IMR-90 (cell line): ENCODE measurements at regions not wholly inside any gene's neighbourhood (a gene's known extent, or its start where the extent isn't known, plus 50 kb on each side); places are given as distances from the start of the nearest gene placed in this dataset.

Experiments
- ATAC-seq: fragments of 200-7000 bp; cut with Tn5 transposase; 2 replicates; pipeline ENCODE4 v1.9.1; 2020; ENCODE audit warnings: low read depth, mild to moderate bottlenecking, moderate library complexity
- BruUV-seq: library from RNA; stranded (reverse); fragments of 400-500 nt; replicated peaks from 2 replicates; lab custom pipeline; 2021; lab: Mats Ljungman, UMichigan
- CTCF ChIA-PET: fragments of 300-600 bp; formaldehyde crosslinking; extraction: SDS; loops from one replicate; lab custom pipeline; 2021; ENCODE audit warnings: antibody characterized with exemption; lab: Yijun Ruan, JAX
- POLR2A ChIA-PET: fragments of 300-600 bp; sonication (Branson Sonifier 250); formaldehyde crosslinking; loops from one replicate; lab custom pipeline; 2022; ENCODE audit warnings: antibody characterized with exemption; ENCODE audit not compliant: unreplicated experiment; lab: Charles Lee
- DNase-seq: peaks from one replicate; pipeline ENCODE4 v3.0.0; 2013
- H2AFZ ChIP-seq: replicated peaks from 2 replicates; pipeline ENCODE3; 2013; ENCODE audit warnings: low read length, mild to moderate bottlenecking; ENCODE audit not compliant: poor library complexity
- H2AK5ac ChIP-seq: 2 replicates; pipeline ENCODE4 v1.6.1; 2013; ENCODE audit warnings: low read depth, low read length, inconsistent platforms
- H2AK9ac ChIP-seq: replicated peaks from 2 replicates; pipeline ENCODE3; 2013; ENCODE audit warnings: mild to moderate bottlenecking, low read depth, low read length, moderate library complexity; ENCODE audit not compliant: poor library complexity
- H2BK120ac ChIP-seq: 2 replicates; pipeline ENCODE4 v1.6.1; 2013; ENCODE audit warnings: low read depth, low read length, inconsistent platforms
- H2BK15ac ChIP-seq: 3 replicates; pipeline ENCODE4 v1.6.1; 2013; ENCODE audit warnings: low read depth, low read length, inconsistent platforms
- H2BK20ac ChIP-seq: 2 replicates; pipeline ENCODE4 v1.6.1; 2013; ENCODE audit warnings: low read depth, mild to moderate bottlenecking, inconsistent platforms, low read length, moderate library complexity
- H2BK5ac ChIP-seq: 2 replicates; pipeline ENCODE4 v1.6.1; 2013; ENCODE audit warnings: mild to moderate bottlenecking, low read depth, low read length, inconsistent platforms; ENCODE audit not compliant: poor library complexity, severe bottlenecking
- H3K14ac ChIP-seq: replicated peaks from 2 replicates; pipeline ENCODE4 v1.6.1; 2013; ENCODE audit warnings: low read depth, low read length, inconsistent platforms
- H3K18ac ChIP-seq: 2 replicates; pipeline ENCODE4 v1.6.1; 2013; ENCODE audit warnings: low read depth, low read length, control low read depth
- H3K23ac ChIP-seq: 2 replicates; pipeline ENCODE4 v1.6.1; 2013; ENCODE audit warnings: low read depth, low read length, inconsistent platforms
- H3K27ac ChIP-seq: 2 replicates; pipeline ENCODE4 v1.5.1; 2013; ENCODE audit warnings: mild to moderate bottlenecking, control low read depth, low read length; ENCODE audit not compliant: insufficient read depth
- H3K27me3 ChIP-seq: 2 replicates; pipeline ENCODE4 v1.6.1; 2013; ENCODE audit warnings: low read length; ENCODE audit not compliant: control insufficient read depth, insufficient read depth
- H3K36me3 ChIP-seq: 2 replicates; pipeline ENCODE4 v1.6.1; 2013; ENCODE audit warnings: low read length, mixed read lengths; ENCODE audit not compliant: control insufficient read depth, insufficient read depth
- H3K4ac ChIP-seq: 2 replicates; pipeline ENCODE4 v1.6.1; 2013; ENCODE audit warnings: low read depth, low read length, inconsistent platforms
- H3K4me1 ChIP-seq: 2 replicates; pipeline ENCODE4 v1.6.1; 2013; ENCODE audit warnings: low read length, mixed read lengths; ENCODE audit not compliant: control insufficient read depth, insufficient read depth
- H3K4me2 ChIP-seq: 2 replicates; pipeline ENCODE4 v1.6.1; 2013; ENCODE audit warnings: low read depth, mild to moderate bottlenecking, control low read depth, low read length, moderate library complexity
- H3K4me3 ChIP-seq: 2 replicates; pipeline ENCODE4 v1.5.1; 2013; ENCODE audit warnings: low read depth, mild to moderate bottlenecking, control low read depth, low read length, moderate library complexity; ENCODE audit not compliant: insufficient read depth
- H3K56ac ChIP-seq: 2 replicates; pipeline ENCODE4 v1.6.1; 2013; ENCODE audit warnings: low read length, inconsistent platforms; ENCODE audit not compliant: insufficient read depth; ENCODE audit errors: extremely low read depth
- H3K79me1 ChIP-seq, 2 experiments: 2 replicates each; pipeline ENCODE4 v1.6.1; 2013; ENCODE audit warnings: low read length in 2 of 2, inconsistent platforms in 1 of 2, low read depth in 1 of 2
- H3K9ac ChIP-seq: 2 replicates; pipeline ENCODE4 v1.6.1; 2013; ENCODE audit warnings: low read depth, low read length, control low read depth
- H3K9me1 ChIP-seq: 2 replicates; pipeline ENCODE4 v1.6.1; 2013; ENCODE audit warnings: low read length, inconsistent platforms; ENCODE audit not compliant: insufficient read depth
- H3K9me3 ChIP-seq: 2 replicates; pipeline ENCODE4 v1.6.1; 2013; ENCODE audit warnings: low read length; ENCODE audit not compliant: control insufficient read depth, insufficient read depth
- H4K20me1 ChIP-seq: 2 replicates; pipeline ENCODE4 v1.6.1; 2013; ENCODE audit warnings: low read length, inconsistent platforms; ENCODE audit not compliant: insufficient read depth
- H4K5ac ChIP-seq: 2 replicates; pipeline ENCODE4 v1.6.1; 2013; ENCODE audit warnings: mild to moderate bottlenecking, low read depth, low read length, control low read depth
- H4K8ac ChIP-seq, 2 experiments: 2 replicates each; pipeline ENCODE4 v1.6.1; 2013; ENCODE audit warnings: low read depth in 2 of 2, low read length in 2 of 2, control low read depth in 1 of 2, inconsistent platforms in 1 of 2
- H4K91ac ChIP-seq: 2 replicates; pipeline ENCODE4 v1.6.1; 2013; ENCODE audit warnings: low read depth, low read length, inconsistent platforms; ENCODE audit not compliant: insufficient read depth
- BHLHE40 ChIP-seq: fragments of 150-350 bp; IDR thresholded peaks from 2 replicates; pipeline ENCODE4 v1.6.1; 2016; ENCODE audit warnings: mild to moderate bottlenecking, low read depth, low read length
- FOS ChIP-seq: fragments of 150-350 bp; IDR thresholded peaks from 2 replicates; pipeline ENCODE4 v1.6.1; 2016; ENCODE audit warnings: low read depth, low read length
- MAZ ChIP-seq: IDR thresholded peaks from 2 replicates; pipeline ENCODE4 v1.6.1; 2012; ENCODE audit warnings: low read depth, mild to moderate bottlenecking, low read length, improper control_type of control experiment, moderate library complexity, borderline replicate concordance
- MXI1 ChIP-seq: IDR thresholded peaks from 2 replicates; pipeline ENCODE4 v1.6.1; 2012; ENCODE audit warnings: low read depth, mild to moderate bottlenecking, low read length, moderate library complexity, borderline replicate concordance
- NFE2L2 ChIP-seq: fragments of 150-350 bp; IDR thresholded peaks from 2 replicates; pipeline ENCODE4 v1.6.1; 2016; ENCODE audit warnings: low read depth, mild to moderate bottlenecking, low read length
- POLR2A ChIP-seq: IDR thresholded peaks from 2 replicates; pipeline ENCODE4 v1.6.1; 2012; ENCODE audit warnings: mild to moderate bottlenecking, low read depth, low read length
- RAD21 ChIP-seq: IDR thresholded peaks from 2 replicates; pipeline ENCODE4 v1.6.1; 2012; ENCODE audit warnings: low read length, improper control_type of control experiment
- RCOR1 ChIP-seq: IDR thresholded peaks from 2 replicates; pipeline ENCODE4 v1.6.1; 2012; ENCODE audit warnings: mild to moderate bottlenecking, low read length, improper control_type of control experiment; ENCODE audit not compliant: insufficient replicate concordance
- SMC3 ChIP-seq: fragments of 150-350 bp; IDR thresholded peaks from 2 replicates; pipeline ENCODE4 v1.6.1; 2016; ENCODE audit warnings: low read depth, mild to moderate bottlenecking, antibody characterized with exemption, low read length, moderate library complexity
- WGBS, 2 experiments: methylation state at CpG; one replicate each; pipeline versions ENCODE4 v1.1.5 to v1.1.7; 2013; ENCODE audit warnings: missing lambda C conversion rate in 2 of 2; ENCODE audit not compliant: insufficient read length in 1 of 2; ENCODE audit errors: extremely low coverage in 2 of 2; 5-methylcytosine and 5-hydroxymethylcytosine counted together
- dilution Hi-C: fragments of 300-500 bp; cut with HindIII; formaldehyde crosslinking; loops from one replicate; pipeline ENCODE4 v1.14.3; 2018; ENCODE audit warnings: low sequenced_read_pairs; ENCODE audit not compliant: unreplicated experiment
- in situ Hi-C: fragments of 300-500 bp; cut with MboI; formaldehyde crosslinking; loops from 3 replicates; pipeline ENCODE4 v1.14.3; 2019; ENCODE audit warnings: low sequenced_read_pairs, inconsistent platforms, mixed read lengths
- intact Hi-C: fragments of 100-400 bp; cut with micrococcal nuclease; formaldehyde crosslinking; loops from 2 replicates; pipeline ENCODE4 v1.10.0; 2022
- TF ChIP-seq, protein P1 (sequence below): fragments of 150-350 bp; IDR thresholded peaks from 2 replicates; pipeline ENCODE4 v1.6.1; 2017; ENCODE audit warnings: mild to moderate bottlenecking, antibody characterized with exemption, low read length, low read depth
- TF ChIP-seq, protein P2 (sequence below): fragments of 150-350 bp; IDR thresholded peaks from 2 replicates; pipeline ENCODE4 v1.6.1; 2016; ENCODE audit warnings: low read depth, mild to moderate bottlenecking, low read length, moderate library complexity, borderline replicate concordance

DNA sequence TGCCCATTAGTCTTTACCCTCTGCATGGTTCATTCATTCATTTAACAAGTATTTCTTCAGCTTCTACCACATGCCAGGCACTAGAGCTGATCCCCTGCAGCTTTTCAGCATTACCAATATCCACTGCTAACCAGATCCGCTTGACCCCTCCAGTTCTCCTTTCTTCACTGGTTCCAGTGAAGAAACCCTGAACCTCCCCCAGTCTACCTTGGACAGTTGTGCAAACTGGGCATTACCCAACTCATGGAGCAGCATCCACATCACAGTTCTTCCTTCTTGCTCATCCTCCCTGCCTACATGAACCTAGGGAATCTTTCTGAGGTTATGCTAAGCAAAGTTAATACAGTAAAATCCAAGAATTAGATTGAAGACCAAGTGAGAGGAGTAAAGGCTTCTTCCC is 78.7 kb upstream of the SERP2 start:
- BruUV-seq: no TSS peak
- H3K4me3 ChIP-seq: no peak overlapping the region
- H2BK15ac ChIP-seq: no peak overlapping the region
- no peak overlapping the region for H4K91ac ChIP-seq
- no peaks in the 10 kb centered on the region for H3K36me3 ChIP-seq
- no peak overlapping the region for H4K8ac ChIP-seq
- no peaks in the 10 kb centered on the region for H3K9me3 ChIP-seq
- H3K14ac ChIP-seq: no peak overlapping the region
- dilution Hi-C loops: no loop called here
- no peak overlapping the region for H2AFZ ChIP-seq
- TF ChIP-seq NFE2L2 (no peak), RAD21 (no peak), BHLHE40 (no peak), MAZ (no peak), MXI1 (no peak), RCOR1 (no peak), SMC3 (no peak), FOS (no peak), POLR2A (no peak)
- TF ChIP-seq, protein P1, sequence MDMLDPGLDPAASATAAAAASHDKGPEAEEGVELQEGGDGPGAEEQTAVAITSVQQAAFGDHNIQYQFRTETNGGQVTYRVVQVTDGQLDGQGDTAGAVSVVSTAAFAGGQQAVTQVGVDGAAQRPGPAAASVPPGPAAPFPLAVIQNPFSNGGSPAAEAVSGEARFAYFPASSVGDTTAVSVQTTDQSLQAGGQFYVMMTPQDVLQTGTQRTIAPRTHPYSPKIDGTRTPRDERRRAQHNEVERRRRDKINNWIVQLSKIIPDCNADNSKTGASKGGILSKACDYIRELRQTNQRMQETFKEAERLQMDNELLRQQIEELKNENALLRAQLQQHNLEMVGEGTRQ: no peak
- TF ChIP-seq, protein P2, sequence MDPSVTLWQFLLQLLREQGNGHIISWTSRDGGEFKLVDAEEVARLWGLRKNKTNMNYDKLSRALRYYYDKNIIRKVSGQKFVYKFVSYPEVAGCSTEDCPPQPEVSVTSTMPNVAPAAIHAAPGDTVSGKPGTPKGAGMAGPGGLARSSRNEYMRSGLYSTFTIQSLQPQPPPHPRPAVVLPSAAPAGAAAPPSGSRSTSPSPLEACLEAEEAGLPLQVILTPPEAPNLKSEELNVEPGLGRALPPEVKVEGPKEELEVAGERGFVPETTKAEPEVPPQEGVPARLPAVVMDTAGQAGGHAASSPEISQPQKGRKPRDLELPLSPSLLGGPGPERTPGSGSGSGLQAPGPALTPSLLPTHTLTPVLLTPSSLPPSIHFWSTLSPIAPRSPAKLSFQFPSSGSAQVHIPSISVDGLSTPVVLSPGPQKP: no peak
- in situ Hi-C loops: no loop called here
- no peak overlapping the region for H3K23ac ChIP-seq
- no peak overlapping the region for H3K4ac ChIP-seq
- H4K20me1 ChIP-seq: 0 out of 2 replicates have a peak, but pooled peaks cover 3% of the 10 kb centered on the region
- H2BK120ac ChIP-seq: no peak overlapping the region
- H2AK9ac ChIP-seq: no peak overlapping the region
- H3K18ac ChIP-seq: no peak overlapping the region
- POLR2A ChIA-PET: no interaction called here
- H3K27me3 ChIP-seq: no peaks in the 10 kb centered on the region
- no peaks in the 10 kb centered on the region for H3K79me1 ChIP-seq
- H3K4me1 ChIP-seq: peaks cover 10% of the 10 kb centered on the region
- CTCF ChIA-PET: interaction anchor here (0.6 kb wide), 1 partner anchor 394 kb away, joined by 4 read pairs; no protein-coding TSS in a partner anchor
- H2BK20ac ChIP-seq: peak overlapping the region; percentile 24; the same call in 1 of the 2 replicates
- no peak overlapping the region for H3K9ac ChIP-seq
- peaks cover 8% of the 10 kb centered on the region for H3K9me1 ChIP-seq
- H4K5ac ChIP-seq: no peak overlapping the region
- WGBS, 2 experiments: no CpG with 5 or more reads among the region's 1 CpG
- no peak overlapping the region for H3K4me2 ChIP-seq
- H2AK5ac ChIP-seq: no peak overlapping the region
- ATAC-seq: no peak
- H3K56ac ChIP-seq: no peak overlapping the region
- no peak overlapping the region for H2BK5ac ChIP-seq
- H3K27ac ChIP-seq: no peak overlapping the region
- intact Hi-C loops: no loop called here
- DNase-seq: no peak
